ENCODE measurements at regions not wholly inside any gene's neighbourhood (a gene's known extent, or its start where the extent isn't known, plus 50 kb on each side); places are given as distances from the start of the nearest gene placed in this dataset.

GRCh38 chr1:244970236-244970743, 105.9 kb upstream of the HNRNPU start:
- TF ChIP-seq CTCF (IDR thresholded peaks at IDR 0.05; ENCODE audit: extremely low read depth, low read depth, low read length), result no peak
- Histone ChIP-seq H3K79me2 (ENCODE audit: insufficient read depth, low read length) (peaks cover 5% of the 10 kb centered on the region), H2AFZ (ENCODE audit: low read length) (no peak overlapping the region)

GRCh38 chr1:244969355-244970235, 105.3 kb upstream of the HNRNPU start:
- Histone ChIP-seq H3K4me3 (ENCODE audit: insufficient read depth, low read length) (peak overlapping the region; percentile 89), H3K79me2 (ENCODE audit: insufficient read depth, low read length) (peaks cover 5% of the 10 kb centered on the region), H3K36me3 (ENCODE audit: insufficient read depth, low read length) (no peaks in the 10 kb centered on the region), H3K4me2 (ENCODE audit: insufficient read depth, low read length) (peak overlapping the region; percentile 79), H3K27ac (ENCODE audit: low read depth, low read length) (peak overlapping the region; percentile 93), H3K4me1 (ENCODE audit: insufficient read depth, low read length) (peaks cover 23% of the 10 kb centered on the region), H3K27me3 (ENCODE audit: insufficient read depth, low read length) (no peaks in the 10 kb centered on the region), H2AFZ (ENCODE audit: low read length) (peak overlapping the region; percentile 35), H3K9me3 (ENCODE audit: low read depth, low read length) (no peaks in the 10 kb centered on the region), H4K20me1 (ENCODE audit: insufficient read depth, low read length) (no peaks in the 10 kb centered on the region)
- TF ChIP-seq CTCF (IDR thresholded peaks at IDR 0.05; ENCODE audit: extremely low read depth, low read depth, low read length), result no peak
- peak; percentile 88 for DNase-seq (ENCODE audit: insufficient read length, low spot score, missing footprints)

More at GRCh38 chr1:244970236-244970743, 105.9 kb upstream of the HNRNPU start:
- Histone ChIP-seq H3K9me3 (ENCODE audit: low read depth, low read length) (no peaks in the 10 kb centered on the region), H3K36me3 (ENCODE audit: insufficient read depth, low read length) (no peaks in the 10 kb centered on the region), H3K4me1 (ENCODE audit: insufficient read depth, low read length) (peaks cover 17% of the 10 kb centered on the region), H3K27me3 (ENCODE audit: insufficient read depth, low read length) (no peaks in the 10 kb centered on the region), H3K4me2 (ENCODE audit: insufficient read depth, low read length) (peak overlapping the region; percentile 79), H4K20me1 (ENCODE audit: insufficient read depth, low read length) (no peaks in the 10 kb centered on the region), H3K27ac (ENCODE audit: low read depth, low read length) (peak overlapping the region; percentile 99), H3K4me3 (ENCODE audit: insufficient read depth, low read length) (peak overlapping the region; percentile 89)
- peak; percentile 79 for DNase-seq (ENCODE audit: insufficient read length, low spot score, missing footprints)

GRCh38 chr1:244968881-244969280, 104.5 kb upstream of the HNRNPU start:
- TF ChIP-seq CTCF (IDR thresholded peaks at IDR 0.05; ENCODE audit: extremely low read depth, low read depth, low read length), result no peak
- H3K79me2 ChIP-seq (ENCODE audit: insufficient read depth, low read length), result peaks cover 5% of the 10 kb centered on the region
- H2AFZ ChIP-seq (ENCODE audit: low read length), result peak overlapping the region; percentile 76
- DNase-seq (ENCODE audit: insufficient read length, low spot score, missing footprints), result no peak
- H3K4me2 ChIP-seq (ENCODE audit: insufficient read depth, low read length), result peak overlapping the region; percentile 79
- H3K27ac ChIP-seq (ENCODE audit: low read depth, low read length), result peak overlapping the region; percentile 93
- no peaks in the 10 kb centered on the region for H3K27me3 ChIP-seq (ENCODE audit: insufficient read depth, low read length)
- peaks cover 31% of the 10 kb centered on the region for H3K4me1 ChIP-seq (ENCODE audit: insufficient read depth, low read length)
- no peaks in the 10 kb centered on the region for H4K20me1 ChIP-seq (ENCODE audit: insufficient read depth, low read length)
- peak overlapping the region; percentile 89 for H3K4me3 ChIP-seq (ENCODE audit: insufficient read depth, low read length)
- H3K9me3 ChIP-seq (ENCODE audit: low read depth, low read length), result no peaks in the 10 kb centered on the region
- no peaks in the 10 kb centered on the region for H3K36me3 ChIP-seq (ENCODE audit: insufficient read depth, low read length)

- peak overlapping the region; percentile 76 for H2AFZ ChIP-seq (ENCODE audit: low read length)
- peak overlapping the region; percentile 93 for H3K27ac ChIP-seq (ENCODE audit: low read depth, low read length)
- no peak for TF ChIP-seq CTCF (IDR thresholded peaks at IDR 0.05; ENCODE audit: extremely low read depth, low read depth, low read length)
These were observed 104.1 kb upstream of the HNRNPU start for GRCh38 chr1:244968471-244968871.

More at GRCh38 chr1:244968471-244968871, 104.1 kb upstream of the HNRNPU start:
- peak overlapping the region; percentile 79 for H3K4me2 ChIP-seq (ENCODE audit: insufficient read depth, low read length)
- peaks cover 35% of the 10 kb centered on the region for H3K4me1 ChIP-seq (ENCODE audit: insufficient read depth, low read length)
- peaks cover 5% of the 10 kb centered on the region for H3K79me2 ChIP-seq (ENCODE audit: insufficient read depth, low read length)
- H3K27me3 ChIP-seq (ENCODE audit: insufficient read depth, low read length), result no peaks in the 10 kb centered on the region
- H3K4me3 ChIP-seq (ENCODE audit: insufficient read depth, low read length), result peak overlapping the region; percentile 89
- no peaks in the 10 kb centered on the region for H3K9me3 ChIP-seq (ENCODE audit: low read depth, low read length)
- H3K36me3 ChIP-seq (ENCODE audit: insufficient read depth, low read length), result no peaks in the 10 kb centered on the region
- H4K20me1 ChIP-seq (ENCODE audit: insufficient read depth, low read length), result no peaks in the 10 kb centered on the region
- DNase-seq (ENCODE audit: insufficient read length, low spot score, missing footprints), result no peak

All from osteoblast (primary cell).